H1 (cell line): ENCODE measurements at regions not wholly inside any gene's neighbourhood (a gene's known extent, or its start where the extent isn't known, plus 50 kb on each side); places are given as distances from the start of the nearest gene placed in this dataset.

Source experiments
- BRCA1 ChIP-seq: IDR thresholded peaks from 2 replicates; pipeline ENCODE4 v1.6.1; 2012; ENCODE audit warnings: low read depth, low read length, improper control_type of control experiment
- CHD1 ChIP-seq: IDR thresholded peaks from 2 replicates; pipeline ENCODE4 v1.6.1; 2012; ENCODE audit warnings: low read depth, low read length, improper control_type of control experiment
- CREB1 ChIP-seq: IDR thresholded peaks from 2 replicates; pipeline ENCODE4 v1.6.1; 2012; ENCODE audit warnings: inconsistent platforms
- EGR1 ChIP-seq: IDR thresholded peaks from 2 replicates; pipeline ENCODE4 v1.6.1; 2011; ENCODE audit warnings: low read depth, low read length, borderline replicate concordance
- GTF2F1 ChIP-seq: IDR thresholded peaks from 2 replicates; pipeline ENCODE4 v1.6.1; 2012; ENCODE audit warnings: low read depth, low read length, improper control_type of control experiment, borderline replicate concordance
- JUN ChIP-seq: IDR thresholded peaks from 2 replicates; pipeline ENCODE4 v1.6.1; 2011; ENCODE audit warnings: low read depth, mild to moderate bottlenecking, improper control_type of control experiment, low read length
- KDM5A ChIP-seq: fragments of 200-600 bp; IDR thresholded peaks from 2 replicates; pipeline ENCODE4 v1.7.1; 2012; ENCODE audit warnings: mild to moderate bottlenecking, low read length, inconsistent platforms, mixed read lengths
- NRF1 ChIP-seq: IDR thresholded peaks from 2 replicates; pipeline ENCODE4 v1.6.1; 2011; ENCODE audit warnings: mild to moderate bottlenecking, low read depth, low read length, improper control_type of control experiment
- SAP30 ChIP-seq: fragments of 300-600 bp; sonication (generic); IDR thresholded peaks from 2 replicates; pipeline ENCODE4 v1.7.1; 2012; ENCODE audit warnings: low read length, moderate library complexity, mild to moderate bottlenecking, inconsistent platforms; ENCODE audit not compliant: insufficient read depth, insufficient replicate concordance
- SIRT6 ChIP-seq: IDR thresholded peaks from one replicate; pipeline ENCODE4 v1.7.1; 2012; ENCODE audit warnings: low read length, inconsistent platforms
- TAF1 ChIP-seq: IDR thresholded peaks from 2 replicates; pipeline ENCODE4 v1.6.1; 2011; ENCODE audit warnings: mild to moderate bottlenecking, low read depth, low read length
- YY1 ChIP-seq: IDR thresholded peaks from 2 replicates; pipeline ENCODE4 v1.6.1; 2011; ENCODE audit warnings: low read depth, mild to moderate bottlenecking, low read length
- TF ChIP-seq, protein P1 (sequence below): fragments of 300-600 bp; sonication (generic); IDR thresholded peaks from 2 replicates; pipeline ENCODE4 v1.7.1; 2012; ENCODE audit warnings: low read length, moderate library complexity, mild to moderate bottlenecking, inconsistent platforms; ENCODE audit not compliant: insufficient replicate concordance

DNA sequence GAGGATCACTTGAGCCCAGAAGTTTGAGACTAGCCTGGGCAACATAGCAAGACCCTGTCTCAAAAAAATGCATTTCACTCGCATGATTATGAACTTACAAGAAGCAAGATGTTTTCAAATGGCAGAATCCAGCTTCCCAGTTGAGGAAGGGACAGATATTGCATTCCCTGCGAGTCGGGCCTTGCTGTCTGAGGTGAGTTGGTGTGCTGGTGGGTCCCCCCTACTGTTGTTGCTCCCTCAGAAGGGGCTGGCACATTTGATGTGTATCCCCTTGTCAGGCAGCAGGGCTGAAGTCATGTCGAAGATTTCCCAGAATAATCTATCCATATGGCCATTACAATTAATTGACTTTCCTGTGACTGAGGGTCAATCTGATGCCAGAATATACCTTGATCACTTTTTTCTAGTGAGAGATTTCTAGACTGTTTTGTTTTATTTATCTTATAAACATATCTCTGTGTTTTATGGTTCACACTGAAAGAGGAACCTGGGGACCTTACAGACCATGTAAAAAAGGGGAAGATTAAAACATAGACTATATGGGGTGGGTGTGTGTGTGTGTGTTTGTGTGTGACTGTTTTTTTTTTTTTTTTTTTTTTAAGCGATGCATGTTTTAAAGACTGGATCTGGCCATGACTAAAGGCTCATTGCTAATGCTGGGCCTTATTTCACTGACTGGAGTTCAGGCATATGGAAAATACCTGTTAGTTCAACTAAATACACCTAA, 112.1 kb upstream of the MRPS22 start (continued):
- TF ChIP-seq, protein P1, sequence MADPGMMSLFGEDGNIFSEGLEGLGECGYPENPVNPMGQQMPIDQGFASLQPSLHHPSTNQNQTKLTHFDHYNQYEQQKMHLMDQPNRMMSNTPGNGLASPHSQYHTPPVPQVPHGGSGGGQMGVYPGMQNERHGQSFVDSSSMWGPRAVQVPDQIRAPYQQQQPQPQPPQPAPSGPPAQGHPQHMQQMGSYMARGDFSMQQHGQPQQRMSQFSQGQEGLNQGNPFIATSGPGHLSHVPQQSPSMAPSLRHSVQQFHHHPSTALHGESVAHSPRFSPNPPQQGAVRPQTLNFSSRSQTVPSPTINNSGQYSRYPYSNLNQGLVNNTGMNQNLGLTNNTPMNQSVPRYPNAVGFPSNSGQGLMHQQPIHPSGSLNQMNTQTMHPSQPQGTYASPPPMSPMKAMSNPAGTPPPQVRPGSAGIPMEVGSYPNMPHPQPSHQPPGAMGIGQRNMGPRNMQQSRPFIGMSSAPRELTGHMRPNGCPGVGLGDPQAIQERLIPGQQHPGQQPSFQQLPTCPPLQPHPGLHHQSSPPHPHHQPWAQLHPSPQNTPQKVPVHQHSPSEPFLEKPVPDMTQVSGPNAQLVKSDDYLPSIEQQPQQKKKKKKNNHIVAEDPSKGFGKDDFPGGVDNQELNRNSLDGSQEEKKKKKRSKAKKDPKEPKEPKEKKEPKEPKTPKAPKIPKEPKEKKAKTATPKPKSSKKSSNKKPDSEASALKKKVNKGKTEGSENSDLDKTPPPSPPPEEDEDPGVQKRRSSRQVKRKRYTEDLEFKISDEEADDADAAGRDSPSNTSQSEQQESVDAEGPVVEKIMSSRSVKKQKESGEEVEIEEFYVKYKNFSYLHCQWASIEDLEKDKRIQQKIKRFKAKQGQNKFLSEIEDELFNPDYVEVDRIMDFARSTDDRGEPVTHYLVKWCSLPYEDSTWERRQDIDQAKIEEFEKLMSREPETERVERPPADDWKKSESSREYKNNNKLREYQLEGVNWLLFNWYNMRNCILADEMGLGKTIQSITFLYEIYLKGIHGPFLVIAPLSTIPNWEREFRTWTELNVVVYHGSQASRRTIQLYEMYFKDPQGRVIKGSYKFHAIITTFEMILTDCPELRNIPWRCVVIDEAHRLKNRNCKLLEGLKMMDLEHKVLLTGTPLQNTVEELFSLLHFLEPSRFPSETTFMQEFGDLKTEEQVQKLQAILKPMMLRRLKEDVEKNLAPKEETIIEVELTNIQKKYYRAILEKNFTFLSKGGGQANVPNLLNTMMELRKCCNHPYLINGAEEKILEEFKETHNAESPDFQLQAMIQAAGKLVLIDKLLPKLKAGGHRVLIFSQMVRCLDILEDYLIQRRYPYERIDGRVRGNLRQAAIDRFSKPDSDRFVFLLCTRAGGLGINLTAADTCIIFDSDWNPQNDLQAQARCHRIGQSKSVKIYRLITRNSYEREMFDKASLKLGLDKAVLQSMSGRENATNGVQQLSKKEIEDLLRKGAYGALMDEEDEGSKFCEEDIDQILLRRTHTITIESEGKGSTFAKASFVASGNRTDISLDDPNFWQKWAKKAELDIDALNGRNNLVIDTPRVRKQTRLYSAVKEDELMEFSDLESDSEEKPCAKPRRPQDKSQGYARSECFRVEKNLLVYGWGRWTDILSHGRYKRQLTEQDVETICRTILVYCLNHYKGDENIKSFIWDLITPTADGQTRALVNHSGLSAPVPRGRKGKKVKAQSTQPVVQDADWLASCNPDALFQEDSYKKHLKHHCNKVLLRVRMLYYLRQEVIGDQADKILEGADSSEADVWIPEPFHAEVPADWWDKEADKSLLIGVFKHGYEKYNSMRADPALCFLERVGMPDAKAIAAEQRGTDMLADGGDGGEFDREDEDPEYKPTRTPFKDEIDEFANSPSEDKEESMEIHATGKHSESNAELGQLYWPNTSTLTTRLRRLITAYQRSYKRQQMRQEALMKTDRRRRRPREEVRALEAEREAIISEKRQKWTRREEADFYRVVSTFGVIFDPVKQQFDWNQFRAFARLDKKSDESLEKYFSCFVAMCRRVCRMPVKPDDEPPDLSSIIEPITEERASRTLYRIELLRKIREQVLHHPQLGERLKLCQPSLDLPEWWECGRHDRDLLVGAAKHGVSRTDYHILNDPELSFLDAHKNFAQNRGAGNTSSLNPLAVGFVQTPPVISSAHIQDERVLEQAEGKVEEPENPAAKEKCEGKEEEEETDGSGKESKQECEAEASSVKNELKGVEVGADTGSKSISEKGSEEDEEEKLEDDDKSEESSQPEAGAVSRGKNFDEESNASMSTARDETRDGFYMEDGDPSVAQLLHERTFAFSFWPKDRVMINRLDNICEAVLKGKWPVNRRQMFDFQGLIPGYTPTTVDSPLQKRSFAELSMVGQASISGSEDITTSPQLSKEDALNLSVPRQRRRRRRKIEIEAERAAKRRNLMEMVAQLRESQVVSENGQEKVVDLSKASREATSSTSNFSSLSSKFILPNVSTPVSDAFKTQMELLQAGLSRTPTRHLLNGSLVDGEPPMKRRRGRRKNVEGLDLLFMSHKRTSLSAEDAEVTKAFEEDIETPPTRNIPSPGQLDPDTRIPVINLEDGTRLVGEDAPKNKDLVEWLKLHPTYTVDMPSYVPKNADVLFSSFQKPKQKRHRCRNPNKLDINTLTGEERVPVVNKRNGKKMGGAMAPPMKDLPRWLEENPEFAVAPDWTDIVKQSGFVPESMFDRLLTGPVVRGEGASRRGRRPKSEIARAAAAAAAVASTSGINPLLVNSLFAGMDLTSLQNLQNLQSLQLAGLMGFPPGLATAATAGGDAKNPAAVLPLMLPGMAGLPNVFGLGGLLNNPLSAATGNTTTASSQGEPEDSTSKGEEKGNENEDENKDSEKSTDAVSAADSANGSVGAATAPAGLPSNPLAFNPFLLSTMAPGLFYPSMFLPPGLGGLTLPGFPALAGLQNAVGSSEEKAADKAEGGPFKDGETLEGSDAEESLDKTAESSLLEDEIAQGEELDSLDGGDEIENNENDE = no peak
- TF ChIP-seq TAF1 (no peak), CREB1 (no peak), SIRT6 (no peak), EGR1 (no peak), KDM5A (no peak), JUN (no peak), YY1 (no peak), CHD1 (no peak), GTF2F1 (no peak), SAP30 (no peak), BRCA1 (no peak), NRF1 (no peak)
